ENCODE measurements at regions not wholly inside any gene's neighbourhood (a gene's known extent, or its start where the extent isn't known, plus 50 kb on each side); places are given as distances from the start of the nearest gene placed in this dataset.

GRCh38 chr13:26927511-26927910 is 166.9 kb upstream of the GPR12 start:
- H2AK5ac ChIP-seq (ENCODE audit: low read depth, low read length): no peak overlapping the region
- no peak overlapping the region for H3K4ac ChIP-seq (ENCODE audit: low read length)
- no peaks in the 10 kb centered on the region for H3K9me3 ChIP-seq (replicated peaks in 1 of 2; ENCODE audit: control insufficient read depth in 2 of 2, insufficient read depth in 1 of 2, low read depth in 1 of 2, low read length in 2 of 2)
- no peak overlapping the region for H2BK12ac ChIP-seq (ENCODE audit: low read length)
- H2BK120ac ChIP-seq (ENCODE audit: low read depth, low read length): no peak overlapping the region
- DNase-seq (ENCODE audit: low spot score): no peak
- H4K91ac ChIP-seq (ENCODE audit: low read depth, low read length, poor library complexity): no peak overlapping the region
- no peaks in the 10 kb centered on the region for H3K36me3 ChIP-seq (replicated peaks in 1 of 2; ENCODE audit: control insufficient read depth in 2 of 2, insufficient read depth in 2 of 2, low read length in 2 of 2)
- no peak overlapping the region for H3K9ac ChIP-seq (ENCODE audit: low read depth, low read length, poor library complexity)
- H2BK5ac ChIP-seq (ENCODE audit: low read length): no peak overlapping the region
- no peak overlapping the region for H2BK15ac ChIP-seq (ENCODE audit: low read length)
- H3K23ac ChIP-seq (ENCODE audit: low read depth, low read length, poor library complexity): no peak overlapping the region
- no peaks in the 10 kb centered on the region for H3K4me1 ChIP-seq (ENCODE audit: control insufficient read depth in 2 of 2, insufficient read depth in 1 of 2, low read depth in 1 of 2, low read length in 2 of 2)
- H3K27me3 ChIP-seq (ENCODE audit: control insufficient read depth in 3 of 3, insufficient read depth in 3 of 3, low read depth in 1 of 3, low read length in 3 of 3): peaks cover 0 to 14% (median 0%) of the 10 kb centered on the region in 3 experiments
- no peak overlapping the region for H3K4me3 ChIP-seq (ENCODE audit: low read length in 2 of 2)
- H3K4me2 ChIP-seq (ENCODE audit: insufficient read depth, low read length, poor library complexity, severe bottlenecking): no peak overlapping the region
- H3K14ac ChIP-seq (ENCODE audit: low read length): no peak overlapping the region
- H3K27ac ChIP-seq (replicated peaks; ENCODE audit: low read length): no peak overlapping the region
- no CpG with 5 or more reads among the region's 11 CpGs for WGBS, 2 donors (ENCODE audit: extremely low coverage in 2 of 2, insufficient read length in 2 of 2, insufficient replicate concordance in 1 of 2)
- H3K18ac ChIP-seq (ENCODE audit: low read length): no peak overlapping the region
- no peaks in the 10 kb centered on the region for H3K79me1 ChIP-seq (ENCODE audit: low read depth, low read length)
- no peak overlapping the region for H4K8ac ChIP-seq (ENCODE audit: low read depth, low read length)
- H2AFZ ChIP-seq (ENCODE audit: low read length): no peak overlapping the region

GRCh38 chr13:26926371-26926770 is 165.8 kb upstream of the GPR12 start:
- WGBS, 2 donors (ENCODE audit: extremely low coverage in 2 of 2, insufficient read length in 2 of 2, insufficient replicate concordance in 1 of 2): no CpG with 5 or more reads among the region's 7 CpGs
- Histone ChIP-seq H2BK12ac (ENCODE audit: low read length) (no peak overlapping the region), H3K27ac (replicated peaks; ENCODE audit: low read length) (no peak overlapping the region), H2BK15ac (ENCODE audit: low read length) (no peak overlapping the region), H2AK5ac (ENCODE audit: low read depth, low read length) (no peak overlapping the region), H3K14ac (ENCODE audit: low read length) (no peak overlapping the region), H4K8ac (ENCODE audit: low read depth, low read length) (no peak overlapping the region), H2AFZ (ENCODE audit: low read length) (no peak overlapping the region), H2BK5ac (ENCODE audit: low read length) (no peak overlapping the region), H3K23ac (ENCODE audit: low read depth, low read length, poor library complexity) (no peak overlapping the region), H3K79me1 (ENCODE audit: low read depth, low read length) (no peaks in the 10 kb centered on the region), H3K18ac (ENCODE audit: low read length) (no peak overlapping the region), H3K4ac (ENCODE audit: low read length) (no peak overlapping the region), H3K4me2 (ENCODE audit: insufficient read depth, low read length, poor library complexity, severe bottlenecking) (no peak overlapping the region), H3K4me1 (ENCODE audit: control insufficient read depth in 2 of 2, insufficient read depth in 1 of 2, low read depth in 1 of 2, low read length in 2 of 2) (no peaks in the 10 kb centered on the region), H4K91ac (ENCODE audit: low read depth, low read length, poor library complexity) (no peak overlapping the region), H3K9me3 (replicated peaks in 1 of 2; ENCODE audit: control insufficient read depth in 2 of 2, insufficient read depth in 1 of 2, low read depth in 1 of 2, low read length in 2 of 2) (no peaks in the 10 kb centered on the region), H3K27me3 (ENCODE audit: control insufficient read depth in 3 of 3, insufficient read depth in 3 of 3, low read depth in 1 of 3, low read length in 3 of 3) (peaks cover 0 to 23% (median 0%) of the 10 kb centered on the region in 3 experiments), H3K4me3 (ENCODE audit: low read length in 2 of 2) (no peak overlapping the region), H3K9ac (ENCODE audit: low read depth, low read length, poor library complexity) (no peak overlapping the region), H2BK120ac (ENCODE audit: low read depth, low read length) (no peak overlapping the region), H3K36me3 (replicated peaks in 1 of 2; ENCODE audit: control insufficient read depth in 2 of 2, insufficient read depth in 2 of 2, low read length in 2 of 2) (no peaks in the 10 kb centered on the region)
- no peak for DNase-seq (ENCODE audit: low spot score)

GRCh38 chr13:26923824-26924605 is 163.4 kb upstream of the GPR12 start:
- Histone ChIP-seq H3K79me1 (ENCODE audit: low read depth, low read length) (no peaks in the 10 kb centered on the region), H3K23ac (ENCODE audit: low read depth, low read length, poor library complexity) (no peak overlapping the region), H3K9me3 (replicated peaks in 1 of 2; ENCODE audit: control insufficient read depth in 2 of 2, insufficient read depth in 1 of 2, low read depth in 1 of 2, low read length in 2 of 2) (no peaks in the 10 kb centered on the region), H3K9ac (ENCODE audit: low read depth, low read length, poor library complexity) (no peak overlapping the region), H3K4me1 (ENCODE audit: control insufficient read depth in 2 of 2, insufficient read depth in 1 of 2, low read depth in 1 of 2, low read length in 2 of 2) (no peaks in the 10 kb centered on the region), H3K4me3 (ENCODE audit: low read length in 2 of 2) (no peak overlapping the region), H2BK12ac (ENCODE audit: low read length) (no peak overlapping the region), H2BK5ac (ENCODE audit: low read length) (no peak overlapping the region), H3K4ac (ENCODE audit: low read length) (no peak overlapping the region), H3K36me3 (replicated peaks in 1 of 2; ENCODE audit: control insufficient read depth in 2 of 2, insufficient read depth in 2 of 2, low read length in 2 of 2) (no peaks in the 10 kb centered on the region), H3K4me2 (ENCODE audit: insufficient read depth, low read length, poor library complexity, severe bottlenecking) (no peak overlapping the region), H2AK5ac (ENCODE audit: low read depth, low read length) (no peak overlapping the region), H3K18ac (ENCODE audit: low read length) (no peak overlapping the region), H3K14ac (ENCODE audit: low read length) (no peak overlapping the region), H3K27me3 (ENCODE audit: control insufficient read depth in 3 of 3, insufficient read depth in 3 of 3, low read depth in 1 of 3, low read length in 3 of 3) (peaks cover 0 to 24% (median 0%) of the 10 kb centered on the region in 3 experiments), H2BK120ac (ENCODE audit: low read depth, low read length) (no peak overlapping the region), H2AFZ (ENCODE audit: low read length) (no peak overlapping the region), H2BK15ac (ENCODE audit: low read length) (no peak overlapping the region), H4K8ac (ENCODE audit: low read depth, low read length) (no peak overlapping the region), H3K27ac (replicated peaks; ENCODE audit: low read length) (no peak overlapping the region), H4K91ac (ENCODE audit: low read depth, low read length, poor library complexity) (no peak overlapping the region)
- DNase-seq (ENCODE audit: low spot score): no peak
- WGBS, 2 donors (ENCODE audit: extremely low coverage in 2 of 2, insufficient read length in 2 of 2, insufficient replicate concordance in 1 of 2): no CpG with 5 or more reads among the region's 7 CpGs

GRCh38 chr13:26921918-26922317 is 161.3 kb upstream of the GPR12 start:
- no peaks in the 10 kb centered on the region for H3K79me1 ChIP-seq (ENCODE audit: low read depth, low read length)
- no peak overlapping the region for H3K23ac ChIP-seq (ENCODE audit: low read depth, low read length, poor library complexity)
- no peak overlapping the region for H3K4me3 ChIP-seq (ENCODE audit: low read length in 2 of 2)
- H4K8ac ChIP-seq (ENCODE audit: low read depth, low read length): no peak overlapping the region
- H3K36me3 ChIP-seq (replicated peaks in 1 of 2; ENCODE audit: control insufficient read depth in 2 of 2, insufficient read depth in 2 of 2, low read length in 2 of 2): no peaks in the 10 kb centered on the region
- DNase-seq (ENCODE audit: low spot score): no peak
- no peak overlapping the region for H2AK5ac ChIP-seq (ENCODE audit: low read depth, low read length)
- no peak overlapping the region for H2AFZ ChIP-seq (ENCODE audit: low read length)
- no peak overlapping the region for H3K18ac ChIP-seq (ENCODE audit: low read length)
- H3K4me2 ChIP-seq (ENCODE audit: insufficient read depth, low read length, poor library complexity, severe bottlenecking): no peak overlapping the region
- H3K9me3 ChIP-seq (replicated peaks in 1 of 2; ENCODE audit: control insufficient read depth in 2 of 2, insufficient read depth in 1 of 2, low read depth in 1 of 2, low read length in 2 of 2): no peaks in the 10 kb centered on the region
- H3K4ac ChIP-seq (ENCODE audit: low read length): no peak overlapping the region
- no CpG with 5 or more reads among the region's 7 CpGs for whole genome bisulfite sequencing, 2 donors (ENCODE audit: extremely low coverage in 2 of 2, insufficient read length in 2 of 2, insufficient replicate concordance in 1 of 2)
- H2BK15ac ChIP-seq (ENCODE audit: low read length): no peak overlapping the region
- no peak overlapping the region for H3K27ac ChIP-seq (replicated peaks; ENCODE audit: low read length)
- H4K91ac ChIP-seq (ENCODE audit: low read depth, low read length, poor library complexity): no peak overlapping the region
- no peak overlapping the region for H2BK12ac ChIP-seq (ENCODE audit: low read length)
- peaks cover 0 to 24% (median 0%) of the 10 kb centered on the region in 3 experiments for H3K27me3 ChIP-seq (ENCODE audit: control insufficient read depth in 3 of 3, insufficient read depth in 3 of 3, low read depth in 1 of 3, low read length in 3 of 3)
- no peak overlapping the region for H3K14ac ChIP-seq (ENCODE audit: low read length)
- no peaks in the 10 kb centered on the region for H3K4me1 ChIP-seq (ENCODE audit: control insufficient read depth in 2 of 2, insufficient read depth in 1 of 2, low read depth in 1 of 2, low read length in 2 of 2)
- no peak overlapping the region for H2BK120ac ChIP-seq (ENCODE audit: low read depth, low read length)
- H2BK5ac ChIP-seq (ENCODE audit: low read length): no peak overlapping the region
- H3K9ac ChIP-seq (ENCODE audit: low read depth, low read length, poor library complexity): no peak overlapping the region

Measured in neuronal stem cell (in vitro differentiated cells).